ENCODE measurements at regions not wholly inside any gene's neighbourhood (a gene's known extent, or its start where the extent isn't known, plus 50 kb on each side); places are given as distances from the start of the nearest gene placed in this dataset.

- TF ChIP-seq CTCF (IDR thresholded peaks at IDR 0.05) = no peak
- no peak for TF ChIP-seq POLR2A (IDR thresholded peaks at IDR 0.05)
Observed at GRCh38 chr16:63625126-63625525, 1496.7 kb downstream of the CDH11 start.
